Lung (tissue), 11 donors: ENCODE measurements at regions not wholly inside any gene's neighbourhood (a gene's known extent, or its start where the extent isn't known, plus 50 kb on each side); places are given as distances from the start of the nearest gene placed in this dataset.

Experiments
- ATAC-seq: fragments of 200-7000 bp; cut with Tn5 transposase; one replicate; pipeline ENCODE4 v1.9.1; 2020; ENCODE audit warnings: moderate number of reproducible peaks; ENCODE audit not compliant: insufficient read depth, low FRiP score
- DNase-seq, 3 donors: peaks; one replicate each; pipeline ENCODE4 v3.0.0-alpha.2; 2013 to 2017
- H3K27ac ChIP-seq, 2 donors: one replicate each; pipeline ENCODE4 v1.5.1; 2013; ENCODE audit warnings: mild to moderate bottlenecking in 2 of 2, moderate library complexity in 2 of 2, control low read depth in 1 of 2, inconsistent platforms in 1 of 2, low read depth in 1 of 2, low read length in 1 of 2
- H3K27me3 ChIP-seq, 3 donors: one replicate each; pipeline ENCODE4 v1.5.1; 2013; ENCODE audit warnings: low read length in 2 of 3; ENCODE audit not compliant: control insufficient read depth in 3 of 3, insufficient read depth in 3 of 3
- H3K36me3 ChIP-seq, 4 donors: one replicate each; pipeline ENCODE4 v1.5.1; 2013; ENCODE audit warnings: low read length in 4 of 4, mild to moderate bottlenecking in 1 of 4, moderate library complexity in 1 of 4; ENCODE audit not compliant: control insufficient read depth in 4 of 4, insufficient read depth in 4 of 4
- H3K4me1 ChIP-seq, 5 donors: one replicate each; pipeline ENCODE4 v1.5.1; 2013; ENCODE audit warnings: low read length in 5 of 5, mild to moderate bottlenecking in 2 of 5, moderate library complexity in 1 of 5; ENCODE audit not compliant: control insufficient read depth in 5 of 5, insufficient read depth in 5 of 5
- H3K4me3 ChIP-seq: one replicate; pipeline ENCODE4 v1.5.1; 2013; ENCODE audit warnings: mild to moderate bottlenecking, control low read depth, moderate library complexity
- H3K9ac ChIP-seq, 2 donors: one replicate each; pipeline ENCODE4 v1.5.1; 2013; ENCODE audit warnings: low read length in 2 of 2, control low read depth in 1 of 2; ENCODE audit not compliant: insufficient read depth in 1 of 2
- H3K9me3 ChIP-seq, 4 donors: one replicate each; pipeline ENCODE4 v1.5.1; 2013; ENCODE audit warnings: low read length in 3 of 4, mild to moderate bottlenecking in 1 of 4, moderate library complexity in 1 of 4; ENCODE audit not compliant: control insufficient read depth in 4 of 4, insufficient read depth in 3 of 4
- WGBS, 2 donors: extraction: QIAGEN DNeasy Blood & Tissue Kit; methylation state at CpG; one replicate each; pipeline ENCODE4 v1.1.7; 2013; 5-methylcytosine and 5-hydroxymethylcytosine counted together
- TF ChIP-seq, protein P1 (sequence below): IDR thresholded peaks from 2 replicates; pipeline ENCODE4 v1.5.1; 2012; ENCODE audit warnings: mild to moderate bottlenecking; ENCODE audit errors: control extremely low read depth, extremely low read depth
- donor health status: control.
- donor health status: control.
- donor health status: Bipolar disorder and iron deficiency.
- donor health status: healthy.
- donor health status: DM: yes; HTN: yes; CAD: no.

DNA sequence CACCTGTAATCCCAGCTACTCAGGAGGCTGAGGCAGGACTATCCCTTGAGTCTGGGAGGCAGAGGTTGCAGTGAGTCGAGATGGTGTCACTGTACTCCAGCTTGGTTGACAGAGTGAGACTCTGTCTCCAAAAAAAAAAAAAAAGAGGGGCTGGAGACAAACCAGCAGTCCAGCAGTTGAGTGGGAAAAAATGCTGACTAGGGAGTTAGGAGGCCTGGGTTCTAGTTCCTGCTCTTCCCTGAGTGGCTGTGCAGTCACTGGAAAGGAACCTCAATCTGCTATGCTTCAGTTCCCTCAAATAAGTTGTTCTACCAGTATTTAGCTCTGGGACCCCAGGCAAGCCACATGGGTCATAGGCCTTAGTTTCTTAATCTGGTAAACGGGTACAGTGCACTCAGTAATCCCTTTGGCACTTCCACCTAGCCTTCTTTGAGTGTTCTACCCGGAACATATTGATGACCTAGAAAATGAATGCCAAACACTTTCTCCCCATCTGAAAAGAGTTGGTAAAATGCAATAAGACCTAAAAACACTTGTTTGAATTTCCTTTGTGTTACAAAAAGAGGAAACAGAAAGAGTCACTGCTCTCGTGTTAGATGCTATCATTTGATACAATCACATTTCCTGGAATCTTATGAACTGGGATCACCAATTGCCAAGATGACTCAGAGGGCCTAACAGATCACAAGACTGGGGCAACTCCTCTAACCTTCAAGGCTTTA is 99.3 kb upstream of the EGFL6 start:
- no peak overlapping the region for H3K9ac ChIP-seq
- H3K9me3 ChIP-seq = no peaks in the 10 kb centered on the region
- no peak overlapping the region for H3K27ac ChIP-seq
- no peaks in the 10 kb centered on the region for H3K36me3 ChIP-seq
- ATAC-seq (no peak), DNase-seq (no peak)
- H3K27me3 ChIP-seq = peaks cover 0 to 31% (median 22%) of the 10 kb centered on the region in 3 donors
- no peak overlapping the region for H3K4me3 ChIP-seq
- WGBS, 2 donors = 55 to 66% methylated on average over 4 of the region's 4 CpGs
- TF ChIP-seq, protein P1, sequence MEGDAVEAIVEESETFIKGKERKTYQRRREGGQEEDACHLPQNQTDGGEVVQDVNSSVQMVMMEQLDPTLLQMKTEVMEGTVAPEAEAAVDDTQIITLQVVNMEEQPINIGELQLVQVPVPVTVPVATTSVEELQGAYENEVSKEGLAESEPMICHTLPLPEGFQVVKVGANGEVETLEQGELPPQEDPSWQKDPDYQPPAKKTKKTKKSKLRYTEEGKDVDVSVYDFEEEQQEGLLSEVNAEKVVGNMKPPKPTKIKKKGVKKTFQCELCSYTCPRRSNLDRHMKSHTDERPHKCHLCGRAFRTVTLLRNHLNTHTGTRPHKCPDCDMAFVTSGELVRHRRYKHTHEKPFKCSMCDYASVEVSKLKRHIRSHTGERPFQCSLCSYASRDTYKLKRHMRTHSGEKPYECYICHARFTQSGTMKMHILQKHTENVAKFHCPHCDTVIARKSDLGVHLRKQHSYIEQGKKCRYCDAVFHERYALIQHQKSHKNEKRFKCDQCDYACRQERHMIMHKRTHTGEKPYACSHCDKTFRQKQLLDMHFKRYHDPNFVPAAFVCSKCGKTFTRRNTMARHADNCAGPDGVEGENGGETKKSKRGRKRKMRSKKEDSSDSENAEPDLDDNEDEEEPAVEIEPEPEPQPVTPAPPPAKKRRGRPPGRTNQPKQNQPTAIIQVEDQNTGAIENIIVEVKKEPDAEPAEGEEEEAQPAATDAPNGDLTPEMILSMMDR = no peak
- H3K4me1 ChIP-seq = peaks cover 0 to 5% (median 0%) of the 10 kb centered on the region in 5 donors

DNA sequence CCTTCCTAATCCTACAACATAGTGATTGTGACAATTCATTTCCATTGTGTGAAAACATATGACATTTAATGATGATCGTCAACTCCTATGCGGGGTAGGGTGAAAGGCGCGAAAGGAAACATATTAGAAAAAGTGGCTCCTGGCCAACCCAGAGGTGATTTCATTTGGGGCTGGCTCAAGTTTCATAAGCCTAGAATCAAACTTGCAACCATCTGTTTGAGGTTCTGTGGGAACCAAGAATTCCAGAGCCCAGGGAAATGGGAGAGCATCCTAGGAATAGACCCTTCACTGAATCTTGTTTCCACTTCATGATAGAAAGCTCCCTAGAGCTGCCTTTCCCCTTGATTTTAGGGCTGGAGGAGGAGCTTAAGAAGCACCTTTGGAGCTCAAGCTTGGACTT is 101.3 kb upstream of the EGFL6 start:
- DNase-seq (no peak), ATAC-seq (no peak)
- H3K4me3 ChIP-seq = no peak overlapping the region
- no peaks in the 10 kb centered on the region for H3K36me3 ChIP-seq
- WGBS, 2 donors = 97 to 99% methylated on average over 4 of the region's 4 CpGs
- TF ChIP-seq, protein P1 = no peak
- H3K9ac ChIP-seq = no peak overlapping the region
- H3K27ac ChIP-seq = peak overlapping the region in 1 of 2 donors; percentile 7
- H3K4me1 ChIP-seq = peaks cover 0 to 3% (median 0%) of the 10 kb centered on the region in 5 donors
- peaks cover 0 to 30% (median 9%) of the 10 kb centered on the region in 3 donors for H3K27me3 ChIP-seq
- peaks cover 0 to 4% (median 1%) of the 10 kb centered on the region in 4 donors for H3K9me3 ChIP-seq

DNA sequence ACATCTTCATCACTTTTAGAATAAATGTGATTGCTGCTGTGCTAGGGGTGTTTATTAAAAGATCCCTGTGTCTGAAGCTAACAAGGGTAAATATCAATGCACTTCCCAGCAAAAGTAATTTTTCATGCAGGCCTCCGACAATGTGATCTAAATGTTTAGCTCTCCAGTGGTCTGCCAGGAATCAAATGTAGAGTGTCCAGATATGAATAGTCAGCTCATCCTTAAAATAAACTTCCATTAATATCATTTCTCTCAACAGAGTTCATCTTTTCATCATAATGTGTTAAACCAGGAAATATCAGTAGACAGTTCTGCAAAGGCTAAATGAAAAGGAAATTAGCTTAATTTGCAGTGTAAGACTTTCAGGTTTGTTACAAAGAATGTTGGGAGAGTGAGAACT is 102.2 kb upstream of the EGFL6 start:
- Histone ChIP-seq H3K4me3 (no peak overlapping the region), H3K9me3 (peaks cover 0 to 6% (median 3%) of the 10 kb centered on the region in 4 donors), H3K9ac (no peak overlapping the region), H3K4me1 (peaks cover 0 to 3% (median 0%) of the 10 kb centered on the region in 5 donors), H3K27me3 (peaks cover 0 to 30% (median 6%) of the 10 kb centered on the region in 3 donors), H3K27ac (no peak overlapping the region), H3K36me3 (no peaks in the 10 kb centered on the region)
- ATAC-seq = no peak
- peak in 2 of 3 donors; percentile 9 to 19 for DNase-seq
- 64 to 81% methylated on average over 1 of the region's 1 CpG for WGBS, 2 donors
- TF ChIP-seq, protein P1 = no peak
